Stimulated activated CD4-positive, alpha-beta T cell treated with anti-CD3 and anti-CD28 coated beads, Interleukin-2, amount 100 ng/mL, for 4 hours (primary cell): ENCODE measurements at regions not wholly inside any gene's neighbourhood (a gene's known extent, or its start where the extent isn't known, plus 50 kb on each side); places are given as distances from the start of the nearest gene placed in this dataset.

Experiments
- DNase-seq: peaks from one replicate; pipeline ENCODE4 v3.0.0-alpha.2; 2020; ENCODE audit warnings: low read depth

GRCh38 chr5:74152625-74153254 is 487.8 kb downstream of the ENC1 start:
- no peak for DNase-seq

GRCh38 chr5:74152136-74152535 is 488.4 kb downstream of the ENC1 start:
- no peak for DNase-seq

GRCh38 chr5:74149395-74149794 is 491.1 kb downstream of the ENC1 start:
- no peak for DNase-seq

GRCh38 chr5:74148321-74148720 is 492.2 kb downstream of the ENC1 start:
- no peak for DNase-seq

- no peak for DNase-seq
Measured at GRCh38 chr5:74146796-74147195, 493.7 kb downstream of the ENC1 start.

- no peak for DNase-seq
Measured at GRCh38 chr5:74145951-74146350, 494.6 kb downstream of the ENC1 start.

GRCh38 chr5:74143721-74144330 is 496.7 kb downstream of the ENC1 start:
- DNase-seq, result no peak

GRCh38 chr5:74143151-74143550 is 497.4 kb downstream of the ENC1 start:
- DNase-seq, result no peak

GRCh38 chr5:74141053-74141452 is 499.5 kb downstream of the ENC1 start:
- DNase-seq, result no peak

- no peak for DNase-seq
Measured at GRCh38 chr5:74140409-74140808, 500.1 kb downstream of the ENC1 start.

GRCh38 chr5:74139589-74139988 is 500.9 kb downstream of the ENC1 start:
- DNase-seq, result no peak

GRCh38 chr5:74138721-74139120 is 501.8 kb downstream of the ENC1 start:
- no peak for DNase-seq

GRCh38 chr5:74136276-74136825 is 504.2 kb downstream of the ENC1 start:
- DNase-seq, result no peak

- DNase-seq, result no peak
Measured at GRCh38 chr5:74135033-74135432, 505.5 kb downstream of the ENC1 start.

GRCh38 chr5:74132485-74132884 is 506.5 kb downstream of the ARHGEF28 start:
- no peak for DNase-seq

- no peak for DNase-seq
Measured at GRCh38 chr5:74131250-74131649, 505.3 kb downstream of the ARHGEF28 start.

GRCh38 chr5:74130155-74130897 is 504.3 kb downstream of the ARHGEF28 start:
- no peak for DNase-seq

- no peak for DNase-seq
Measured at GRCh38 chr5:74127381-74128320, 501.7 kb downstream of the ARHGEF28 start.

GRCh38 chr5:74126294-74126693 is 500.3 kb downstream of the ARHGEF28 start:
- DNase-seq, result no peak

GRCh38 chr5:74124826-74125225 is 498.8 kb downstream of the ARHGEF28 start:
- DNase-seq, result no peak

- no peak for DNase-seq
Measured at GRCh38 chr5:74123929-74124328, 497.9 kb downstream of the ARHGEF28 start.
